Sigmoid colon (tissue), 6 donors: ENCODE measurements at regions not wholly inside any gene's neighbourhood (a gene's known extent, or its start where the extent isn't known, plus 50 kb on each side); places are given as distances from the start of the nearest gene placed in this dataset.

Experiments used
- DNase-seq: peaks from one replicate; pipeline ENCODE4 v3.0.0-alpha.2; 2019
- H3K27ac ChIP-seq, 4 donors: fragments of 200-600 bp; sonication (generic); one replicate each; pipeline ENCODE4 v1.5.1; 2016 to 2019; ENCODE audit warnings: mild to moderate bottlenecking in 1 of 4
- H3K27me3 ChIP-seq, 3 donors: fragments of 200-600 bp; sonication (generic); one replicate each; pipeline ENCODE4 v1.5.1; 2019; ENCODE audit warnings: mild to moderate bottlenecking in 1 of 3
- H3K36me3 ChIP-seq, 4 donors: fragments of 200-600 bp; sonication (generic); one replicate each; pipeline ENCODE4 v1.5.1; 2016 to 2019
- H3K4me1 ChIP-seq, 4 donors: fragments of 200-600 bp; sonication (generic); one replicate each; pipeline ENCODE4 v1.5.1; 2017 to 2019
- H3K4me3 ChIP-seq, 4 donors: fragments of 200-600 bp; sonication (generic); one replicate each; pipeline ENCODE4 v1.5.1; 2017 to 2019; ENCODE audit warnings: mild to moderate bottlenecking in 2 of 4, moderate library complexity in 1 of 4
- H3K9me3 ChIP-seq, 4 donors: fragments of 200-600 bp in 3 of 4; sonication (generic) in 3 of 4; one replicate each; pipeline versions ENCODE4 v1.5.1 to v1.6.1; 2013 to 2019
- EP300 ChIP-seq, 4 donors: sonication (generic); formaldehyde crosslinking; IDR thresholded peaks; one replicate each; pipeline ENCODE4 v1.6.1; 2017; ENCODE audit warnings: antibody characterized with exemption in 4 of 4
- POLR2A ChIP-seq, 2 donors: fragments of 450-650 bp; IDR thresholded peaks; one replicate each; pipeline ENCODE4 v1.6.1; 2016; ENCODE audit warnings: antibody characterized with exemption in 2 of 2, mild to moderate bottlenecking in 2 of 2, moderate library complexity in 2 of 2
- POLR2AphosphoS5 ChIP-seq, 4 donors: sonication (generic); formaldehyde crosslinking; IDR thresholded peaks; one replicate each; pipeline ENCODE4 v1.6.1; 2017; ENCODE audit warnings: antibody characterized with exemption in 4 of 4
- WGBS, 2 donors: extraction: QIAGEN DNeasy Blood & Tissue Kit; methylation state at CpG; one replicate each; pipeline ENCODE4 v1.1.7; 2013; 5-methylcytosine and 5-hydroxymethylcytosine counted together
- intact Hi-C: fragments of 100-400 bp; cut with DNase I; formaldehyde crosslinking; loops from one replicate; pipeline ENCODE4 v1.15.1; 2023
- TF ChIP-seq, protein P1 (sequence below), 4 experiments: fragments of 450-650 bp in 3 of 4; fragments of 200-600 bp in 1 of 4; IDR thresholded peaks; one replicate each; pipeline ENCODE4 v1.5.1; 2016 to 2019; ENCODE audit warnings: antibody characterized with exemption in 4 of 4, mild to moderate bottlenecking in 3 of 4, moderate library complexity in 2 of 4
- donor health status: healthy with polysubstance abuse.
- donor health status: healthy.

DNA sequence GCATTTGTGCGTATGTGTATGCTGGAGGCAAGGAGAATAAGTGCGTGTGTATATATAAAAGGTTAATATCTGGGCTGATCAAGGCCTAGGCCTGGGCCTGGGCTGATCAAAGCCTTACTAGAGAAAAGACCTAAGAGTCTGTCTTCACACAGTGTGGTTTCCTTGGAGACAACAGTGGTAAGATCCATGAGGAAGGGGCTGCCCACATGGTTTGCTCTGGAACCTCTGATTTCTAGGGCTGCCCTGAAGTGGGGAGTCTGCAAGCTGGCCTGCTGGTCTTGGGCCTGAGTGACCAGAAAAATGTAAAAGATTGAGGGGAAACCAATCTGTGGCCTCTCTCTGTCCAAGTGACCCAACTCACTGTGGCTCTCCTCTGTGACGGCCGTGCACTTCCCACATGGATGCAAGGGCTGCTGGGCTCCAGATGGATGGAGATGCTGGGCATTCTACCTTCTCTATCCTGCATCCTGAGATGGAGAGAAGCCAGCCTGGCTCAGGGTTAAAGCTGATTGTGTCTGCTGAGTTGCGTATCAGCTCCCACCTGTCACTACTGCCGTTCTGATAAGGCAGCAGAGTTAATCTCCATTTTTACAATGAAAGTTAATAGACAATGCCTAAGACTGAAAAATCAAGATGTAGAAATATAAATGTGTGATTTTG, 90.3 kb upstream of the NXT1 start:
- no peaks in the 10 kb centered on the region for H3K4me1 ChIP-seq
- DNase-seq = no peak
- H3K4me3 ChIP-seq = no peak overlapping the region
- no peaks in the 10 kb centered on the region for H3K36me3 ChIP-seq
- peaks cover 0 to 5% (median 0%) of the 10 kb centered on the region in 4 donors for H3K9me3 ChIP-seq
- TF ChIP-seq EP300 (IDR thresholded peaks at IDR 0.05) (no peak), POLR2A (IDR thresholded peaks at IDR 0.05) (no peak), POLR2AphosphoS5 (IDR thresholded peaks at IDR 0.05) (no peak)
- TF ChIP-seq, protein P1, sequence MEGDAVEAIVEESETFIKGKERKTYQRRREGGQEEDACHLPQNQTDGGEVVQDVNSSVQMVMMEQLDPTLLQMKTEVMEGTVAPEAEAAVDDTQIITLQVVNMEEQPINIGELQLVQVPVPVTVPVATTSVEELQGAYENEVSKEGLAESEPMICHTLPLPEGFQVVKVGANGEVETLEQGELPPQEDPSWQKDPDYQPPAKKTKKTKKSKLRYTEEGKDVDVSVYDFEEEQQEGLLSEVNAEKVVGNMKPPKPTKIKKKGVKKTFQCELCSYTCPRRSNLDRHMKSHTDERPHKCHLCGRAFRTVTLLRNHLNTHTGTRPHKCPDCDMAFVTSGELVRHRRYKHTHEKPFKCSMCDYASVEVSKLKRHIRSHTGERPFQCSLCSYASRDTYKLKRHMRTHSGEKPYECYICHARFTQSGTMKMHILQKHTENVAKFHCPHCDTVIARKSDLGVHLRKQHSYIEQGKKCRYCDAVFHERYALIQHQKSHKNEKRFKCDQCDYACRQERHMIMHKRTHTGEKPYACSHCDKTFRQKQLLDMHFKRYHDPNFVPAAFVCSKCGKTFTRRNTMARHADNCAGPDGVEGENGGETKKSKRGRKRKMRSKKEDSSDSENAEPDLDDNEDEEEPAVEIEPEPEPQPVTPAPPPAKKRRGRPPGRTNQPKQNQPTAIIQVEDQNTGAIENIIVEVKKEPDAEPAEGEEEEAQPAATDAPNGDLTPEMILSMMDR (IDR thresholded peaks at IDR 0.05) = no peak
- no peak overlapping the region for H3K27ac ChIP-seq
- WGBS, 2 donors = 87 to 90% methylated on average over 6 of the region's 6 CpGs
- intact Hi-C loops = no loop called here
- H3K27me3 ChIP-seq = no peaks in the 10 kb centered on the region

DNA sequence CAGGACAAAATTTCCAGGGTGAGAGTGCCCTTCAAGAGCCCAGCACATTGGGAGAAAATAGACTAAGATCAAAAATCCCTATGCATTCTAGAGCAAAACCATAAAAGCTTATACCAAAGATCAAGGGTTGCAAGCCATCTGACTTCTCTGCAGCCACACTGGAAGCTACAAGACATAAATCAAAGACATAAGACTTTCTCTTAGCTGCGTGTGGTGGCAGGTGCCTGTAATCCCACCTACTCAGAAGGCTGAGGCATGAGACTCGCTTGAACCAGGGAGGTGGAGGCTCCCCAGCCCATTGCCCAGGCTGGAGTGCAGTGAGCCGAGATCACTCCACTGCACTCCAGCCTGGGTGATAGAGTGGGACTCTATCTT, 91.9 kb upstream of the NXT1 start:
- 69 to 79% methylated on average over 3 of the region's 3 CpGs for WGBS, 2 donors
- Histone ChIP-seq H3K27me3 (no peaks in the 10 kb centered on the region), H3K4me3 (no peak overlapping the region), H3K4me1 (no peaks in the 10 kb centered on the region), H3K9me3 (peaks cover 0 to 4% (median 0%) of the 10 kb centered on the region in 4 donors), H3K27ac (peak overlapping the region in 2 of 4 donors; percentile 27 to 72), H3K36me3 (no peaks in the 10 kb centered on the region)
- TF ChIP-seq POLR2A (IDR thresholded peaks at IDR 0.05) = no peak
- TF ChIP-seq EP300 (IDR thresholded peaks at IDR 0.05) = no peak
- no peak for TF ChIP-seq POLR2AphosphoS5 (IDR thresholded peaks at IDR 0.05)
- no peak for DNase-seq
- intact Hi-C loops = no loop called here

DNA sequence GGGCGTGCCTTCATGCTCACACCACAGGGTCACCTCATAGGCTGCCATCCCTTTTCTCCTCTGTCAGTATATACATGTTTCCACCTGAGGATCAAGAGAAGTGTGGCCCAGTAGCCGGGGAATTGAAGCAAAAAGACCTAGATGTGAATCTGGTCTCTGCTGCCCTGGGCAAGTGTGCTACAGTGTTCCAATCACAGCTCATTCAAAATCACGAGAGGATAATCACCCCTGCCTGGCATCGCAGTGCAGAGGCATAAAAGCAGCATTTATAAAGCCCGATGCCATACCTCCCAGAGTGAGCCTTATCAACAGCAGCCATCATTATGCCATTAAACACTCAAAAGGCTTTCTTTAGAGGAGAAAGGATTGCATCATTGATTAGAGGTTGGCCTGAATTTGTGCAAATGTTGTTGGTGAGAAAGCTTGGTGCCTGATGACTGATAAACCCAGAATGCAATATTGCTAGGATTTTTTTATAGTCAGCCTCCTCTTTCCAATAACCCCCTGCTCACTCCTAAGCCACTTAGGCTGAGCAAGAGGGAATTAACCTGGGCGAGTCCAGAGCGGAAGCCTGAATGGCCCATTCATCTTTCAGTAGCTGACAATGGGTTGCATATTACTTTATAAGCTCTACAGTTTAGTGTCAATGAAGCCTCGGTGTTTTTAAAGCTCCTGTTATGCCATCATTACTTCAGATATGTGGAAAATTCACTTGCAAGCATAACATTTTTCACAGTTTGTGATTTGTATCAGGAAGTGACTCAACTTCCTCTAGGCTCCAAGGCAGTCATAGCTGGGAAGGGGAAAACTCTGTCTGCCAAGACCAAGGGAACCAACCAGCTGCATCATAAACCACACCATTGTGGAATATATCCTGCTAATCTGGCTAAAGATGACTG, 92.5 kb upstream of the NXT1 start:
- peak overlapping the region; percentile 20 to 72 (median 40) for H3K27ac ChIP-seq
- intact Hi-C loops = no loop called here
- H3K4me1 ChIP-seq = no peaks in the 10 kb centered on the region
- H3K4me3 ChIP-seq = no peak overlapping the region
- 30 to 65% methylated on average over 8 of the region's 8 CpGs for WGBS, 2 donors
- TF ChIP-seq, protein P1 (IDR thresholded peaks at IDR 0.05) = no peak
- TF ChIP-seq POLR2AphosphoS5 (IDR thresholded peaks at IDR 0.05) (peak in 3 of 4 donors; percentile 6 to 55 (median 37)), EP300 (IDR thresholded peaks at IDR 0.05) (peak in 1 of 4 donors; percentile 51), POLR2A (IDR thresholded peaks at IDR 0.05) (no peak)
- DNase-seq = no peak
- H3K9me3 ChIP-seq = no peaks in the 10 kb centered on the region
- no peaks in the 10 kb centered on the region for H3K36me3 ChIP-seq
- no peaks in the 10 kb centered on the region for H3K27me3 ChIP-seq

DNA sequence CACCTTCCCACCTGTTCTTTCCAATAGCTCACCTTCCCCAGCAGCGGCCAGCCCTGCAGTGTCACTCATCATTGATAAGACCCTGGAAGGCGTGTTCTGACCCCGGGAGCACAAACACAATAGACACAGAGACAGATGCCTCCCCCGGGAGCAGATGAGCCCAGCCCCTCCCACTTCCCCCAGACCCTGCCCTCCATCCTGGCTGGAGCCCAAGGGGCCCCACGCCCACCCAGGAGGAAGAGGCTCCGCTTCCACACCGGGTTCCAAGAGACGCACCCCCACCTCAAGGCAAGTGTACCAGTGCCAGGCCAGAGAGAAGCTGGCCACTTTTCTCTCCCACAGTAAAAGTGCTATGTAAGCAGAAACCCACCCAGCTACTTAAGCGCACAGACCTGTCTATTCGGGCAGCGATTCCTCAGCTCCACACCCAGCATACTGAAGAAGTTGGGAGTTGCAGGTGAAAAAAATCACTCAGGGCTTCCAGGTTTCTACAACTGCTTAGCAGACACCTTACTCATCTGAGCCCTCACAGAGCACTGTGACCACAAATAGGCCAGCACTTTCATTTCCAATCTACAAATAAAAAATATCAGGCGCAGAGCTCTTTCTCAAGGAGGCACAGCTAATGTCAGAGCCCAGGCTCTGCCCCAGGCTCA, 93.4 kb upstream of the NXT1 start:
- no peak overlapping the region for H3K4me3 ChIP-seq
- no peaks in the 10 kb centered on the region for H3K27me3 ChIP-seq
- intact Hi-C loops = no loop called here
- 47 to 59% methylated on average over 12 of the region's 12 CpGs for WGBS, 2 donors
- no peaks in the 10 kb centered on the region for H3K4me1 ChIP-seq
- H3K9me3 ChIP-seq = no peaks in the 10 kb centered on the region
- H3K27ac ChIP-seq = peak overlapping the region; percentile 20 to 72 (median 40)
- TF ChIP-seq POLR2A (IDR thresholded peaks at IDR 0.05) = no peak
- H3K36me3 ChIP-seq = no peaks in the 10 kb centered on the region
- no peak for DNase-seq

DNA sequence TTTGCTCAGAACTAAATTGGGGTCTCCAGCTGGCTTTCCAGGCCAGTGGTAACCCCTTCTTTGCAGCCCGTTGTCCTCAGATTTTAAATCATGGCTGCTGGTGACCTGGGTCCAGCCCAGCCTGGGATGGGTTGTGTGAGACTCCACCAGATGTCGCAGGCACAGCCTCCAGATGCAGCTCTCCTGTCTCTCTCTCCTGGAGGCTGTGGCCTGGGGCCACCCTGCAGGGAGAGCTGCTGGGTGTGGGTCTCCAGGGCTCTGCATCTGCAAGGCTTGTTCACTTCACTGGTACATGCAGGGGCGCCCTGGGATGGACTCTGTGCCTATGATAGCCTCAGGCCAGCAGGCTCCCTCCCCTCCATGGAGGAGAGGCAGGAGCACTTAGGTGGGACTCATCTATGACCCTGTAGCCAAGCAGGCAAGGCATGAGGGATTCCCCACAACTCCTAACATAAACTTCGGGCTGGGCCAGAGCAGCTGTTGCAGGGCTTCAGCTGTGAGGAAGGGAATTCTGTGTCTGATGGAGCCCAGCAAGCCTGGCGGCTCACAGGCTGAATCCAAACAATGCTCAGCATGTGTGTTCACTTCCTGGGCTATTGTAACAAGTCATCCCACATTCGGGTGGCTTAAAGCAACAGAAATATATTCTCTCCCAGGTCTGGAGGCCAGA, 94.7 kb upstream of the NXT1 start:
- 63 to 68% methylated on average over 6 of the region's 6 CpGs for WGBS, 2 donors
- Histone ChIP-seq H3K9me3 (no peaks in the 10 kb centered on the region), H3K4me1 (no peaks in the 10 kb centered on the region), H3K27me3 (no peaks in the 10 kb centered on the region), H3K36me3 (no peaks in the 10 kb centered on the region), H3K4me3 (no peak overlapping the region), H3K27ac (no peak overlapping the region)
- no peak for DNase-seq
- no peak for TF ChIP-seq EP300 (IDR thresholded peaks at IDR 0.05)
- TF ChIP-seq, protein P1 (IDR thresholded peaks at IDR 0.05) = no peak
- TF ChIP-seq POLR2A (IDR thresholded peaks at IDR 0.05) = no peak
- TF ChIP-seq POLR2AphosphoS5 (IDR thresholded peaks at IDR 0.05) = no peak
- intact Hi-C loops = no loop called here
